ENCODE measurements at regions not wholly inside any gene's neighbourhood (a gene's known extent, or its start where the extent isn't known, plus 50 kb on each side); places are given as distances from the start of the nearest gene placed in this dataset.

DNA sequence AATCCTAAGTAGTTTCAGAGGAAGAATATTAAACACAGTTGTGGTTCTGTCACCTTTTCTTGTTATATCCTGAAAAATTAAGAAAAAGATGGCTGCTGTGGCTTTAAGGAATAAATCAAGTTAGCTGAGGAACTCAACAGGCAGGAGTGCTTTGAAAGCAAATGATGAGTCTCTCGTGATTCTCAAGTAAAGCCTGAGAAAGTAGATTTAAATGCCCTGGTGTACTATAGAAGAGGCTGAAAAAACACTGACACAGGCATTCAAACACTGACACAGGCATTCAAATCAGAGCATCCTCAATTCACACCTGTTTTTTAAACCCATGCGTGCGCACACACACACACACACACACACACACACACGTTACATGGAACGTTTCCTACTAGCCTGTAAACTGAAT, 218.6 kb downstream of the OGFRL1 start:
- DNase-seq (ENCODE audit: extremely low spot score, insufficient read length, low read depth), result no peak
- no peak for FAIRE-seq

DNA sequence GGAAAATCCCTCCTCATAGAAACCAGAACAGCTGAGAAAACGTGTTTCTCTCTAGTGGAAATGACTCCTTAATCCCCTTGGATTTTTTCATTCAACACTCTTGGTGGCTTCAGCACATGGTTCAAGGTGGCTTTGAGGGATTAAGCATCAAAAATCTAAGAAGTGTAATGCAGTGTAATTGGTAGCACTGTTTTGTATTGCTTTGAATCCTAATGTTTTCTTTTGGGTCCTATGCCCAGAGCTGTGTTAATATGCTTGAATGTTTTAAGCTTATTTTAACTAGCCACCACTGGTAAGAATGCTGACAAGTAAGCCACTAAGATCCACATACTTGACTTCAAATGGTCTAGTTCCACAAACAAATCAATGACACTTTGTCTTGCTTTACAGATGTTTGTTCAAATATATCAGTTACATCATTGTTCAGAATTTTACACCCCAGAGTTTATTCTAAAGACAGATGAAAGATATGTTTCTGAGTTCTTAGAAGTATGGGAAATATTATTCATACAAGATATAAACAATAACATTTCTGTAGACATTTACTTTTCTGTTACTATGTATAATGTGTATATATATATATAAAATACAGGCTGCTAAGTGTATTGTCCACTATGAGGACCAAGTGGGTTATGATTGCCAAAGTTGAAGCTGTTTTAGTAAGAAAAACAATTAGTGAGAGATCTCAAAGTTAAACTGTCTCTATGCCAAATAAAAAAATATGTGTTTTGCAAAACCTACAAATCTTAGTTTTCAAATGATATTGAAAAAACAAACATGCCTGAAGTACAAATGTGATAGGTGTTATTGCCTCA, 220.8 kb downstream of the OGFRL1 start:
- no peak for FAIRE-seq
- DNase-seq (ENCODE audit: extremely low spot score, insufficient read length, low read depth), result no peak

DNA sequence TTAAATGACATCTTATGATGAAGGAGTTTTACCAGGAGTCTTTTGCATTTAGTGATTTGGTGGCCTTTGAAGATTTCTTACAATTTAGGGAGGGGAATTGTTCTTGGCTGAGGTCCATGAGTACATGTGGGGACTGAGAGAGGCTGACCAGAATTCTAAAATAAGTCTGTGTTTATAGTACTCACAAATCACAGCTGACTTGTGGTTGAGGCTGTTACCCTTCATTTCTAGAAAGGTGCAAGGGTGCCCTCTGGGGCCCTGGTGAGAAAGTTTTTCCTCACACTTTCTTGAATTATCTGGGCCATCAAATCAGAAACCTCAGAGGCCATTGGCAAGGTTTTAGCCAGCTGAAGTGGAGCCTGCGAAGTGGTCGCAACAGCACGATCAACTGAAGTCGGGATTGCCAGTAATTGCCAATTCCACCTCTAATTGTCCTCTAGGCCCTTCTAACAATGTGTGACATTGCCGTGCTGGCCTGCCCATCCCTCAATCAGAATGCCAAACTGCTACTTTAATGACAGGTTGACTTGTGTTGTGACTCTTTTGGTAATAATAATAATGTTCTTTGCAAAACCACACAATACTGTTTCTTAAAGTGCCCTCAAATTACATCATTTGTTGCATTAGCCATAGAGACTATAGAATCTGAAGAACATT, 221.6 kb downstream of the OGFRL1 start:
- peak; percentile 44 for FAIRE-seq
- no peak for DNase-seq (ENCODE audit: extremely low spot score, insufficient read length, low read depth)

DNA sequence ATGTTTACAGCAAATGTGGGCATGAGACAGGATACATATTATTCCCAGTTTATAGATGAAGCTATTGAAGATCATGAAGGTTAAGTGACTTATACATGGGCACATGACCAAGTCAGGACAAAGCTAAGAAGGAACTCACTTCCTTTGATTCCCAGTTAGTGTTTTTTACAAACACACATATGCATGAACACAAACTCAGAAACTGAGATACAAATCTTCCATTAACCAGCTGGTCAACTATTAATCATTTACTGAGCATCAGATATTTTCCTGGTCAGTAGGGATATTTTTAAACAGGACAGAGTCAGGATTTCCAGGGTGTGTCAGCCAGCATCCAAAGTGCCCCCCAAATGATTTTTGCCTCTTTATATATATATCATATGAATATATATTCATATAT, 222.2 kb downstream of the OGFRL1 start:
- no peak for FAIRE-seq
- DNase-seq (ENCODE audit: extremely low spot score, insufficient read length, low read depth), result no peak

DNA sequence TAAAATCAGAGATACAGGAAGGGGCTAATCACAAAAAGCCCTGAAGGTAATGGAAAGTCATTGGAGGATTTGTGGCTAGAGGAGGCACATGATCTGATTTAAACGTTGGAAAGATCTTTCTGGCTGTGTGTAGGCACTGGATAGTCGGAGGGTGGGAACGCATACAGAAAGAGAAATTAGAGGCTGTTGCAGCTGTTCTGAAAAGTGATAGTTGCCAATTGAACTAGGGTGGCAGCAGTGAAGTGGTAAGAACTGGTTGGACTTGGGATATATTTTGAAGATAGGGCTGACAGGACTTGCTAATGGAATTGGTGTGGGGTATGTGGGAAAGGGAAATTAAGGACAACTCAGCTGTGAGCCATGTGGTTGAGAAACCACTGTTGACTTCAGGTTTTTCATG, 223.6 kb downstream of the OGFRL1 start:
- FAIRE-seq, result no peak
- DNase-seq (ENCODE audit: extremely low spot score, insufficient read length, low read depth), result no peak

DNA sequence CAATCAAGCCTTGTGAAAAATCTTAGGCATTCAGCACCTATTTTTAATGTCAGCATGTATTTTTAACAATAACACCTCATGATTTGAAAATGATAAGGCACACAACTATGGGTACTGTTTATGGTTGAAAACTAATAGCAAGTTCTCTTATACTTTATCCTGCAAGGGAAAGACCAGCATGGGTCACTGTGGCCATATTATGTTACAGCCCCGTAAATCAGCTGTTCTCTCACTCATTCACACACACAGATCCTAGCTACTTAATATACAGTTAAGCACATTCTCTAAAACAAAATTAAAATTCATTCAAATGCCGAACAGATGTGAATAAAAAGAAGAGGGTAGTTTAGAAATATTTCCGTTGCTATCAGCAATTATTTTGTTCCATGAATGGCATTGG, 224.4 kb downstream of the OGFRL1 start:
- no peak for DNase-seq (ENCODE audit: extremely low spot score, insufficient read length, low read depth)
- FAIRE-seq, result no peak

DNA sequence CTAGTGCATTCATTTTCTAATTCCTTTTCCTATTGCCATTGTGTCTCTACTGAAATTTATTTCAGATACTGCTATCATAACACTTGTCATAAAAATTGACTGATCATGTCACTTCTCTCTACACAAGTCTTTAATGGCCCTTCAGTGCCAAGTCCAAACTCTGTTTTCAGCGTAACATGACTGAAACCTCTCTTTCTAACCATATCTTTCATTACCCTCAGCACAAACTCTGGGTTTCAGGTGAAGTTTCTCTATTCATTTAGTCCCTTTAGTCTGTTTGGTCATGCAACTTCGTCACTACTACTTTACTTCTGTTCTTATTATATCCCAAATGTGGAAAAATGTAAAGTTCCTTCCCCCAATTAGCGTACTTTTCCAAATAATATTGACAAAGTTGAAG, 234.9 kb downstream of the OGFRL1 start:
- DNase-seq (ENCODE audit: extremely low spot score, insufficient read length, low read depth), result no peak
- FAIRE-seq, result no peak

DNA sequence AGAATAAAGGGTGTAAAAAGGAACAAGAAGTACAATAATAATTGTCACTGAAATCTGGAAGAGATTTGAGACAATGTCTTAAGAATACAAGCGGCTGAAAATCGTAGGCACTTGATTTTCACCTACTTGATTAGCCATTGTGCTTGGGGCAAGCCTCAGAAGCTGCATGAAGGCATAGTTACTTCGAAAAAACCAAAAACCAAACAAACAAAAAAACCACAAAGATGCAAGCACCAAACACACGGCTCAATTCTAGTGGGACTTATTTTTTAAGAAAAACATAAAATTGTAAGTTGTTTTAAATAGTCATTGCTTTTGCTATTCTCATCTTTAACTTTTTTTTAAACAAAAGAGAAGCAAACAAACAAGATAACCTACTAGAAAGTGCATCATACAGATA, 235.6 kb downstream of the OGFRL1 start:
- FAIRE-seq (no peak), DNase-seq (ENCODE audit: extremely low spot score, insufficient read length, low read depth) (no peak)

DNA sequence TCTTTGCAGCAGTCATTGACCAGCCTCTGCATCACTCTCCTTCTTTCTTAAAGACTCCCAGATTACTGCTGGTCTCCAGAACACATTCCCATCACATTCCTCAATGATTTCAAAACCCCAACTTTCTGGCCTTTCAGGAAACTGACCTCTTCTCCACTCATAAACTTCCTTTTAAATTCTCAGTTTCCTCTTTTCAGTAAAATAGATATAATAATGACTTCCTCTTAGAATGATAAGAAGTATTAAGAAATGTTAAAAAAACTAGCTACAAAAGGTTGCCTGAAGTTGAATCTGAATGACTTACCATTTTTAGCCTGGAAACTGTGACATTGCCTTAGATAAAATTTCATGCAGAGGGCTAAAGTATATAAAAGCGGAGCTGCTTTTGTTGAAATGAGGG, 239.3 kb downstream of the OGFRL1 start:
- DNase-seq (ENCODE audit: extremely low spot score, insufficient read length, low read depth), result no peak
- no peak for FAIRE-seq

DNA sequence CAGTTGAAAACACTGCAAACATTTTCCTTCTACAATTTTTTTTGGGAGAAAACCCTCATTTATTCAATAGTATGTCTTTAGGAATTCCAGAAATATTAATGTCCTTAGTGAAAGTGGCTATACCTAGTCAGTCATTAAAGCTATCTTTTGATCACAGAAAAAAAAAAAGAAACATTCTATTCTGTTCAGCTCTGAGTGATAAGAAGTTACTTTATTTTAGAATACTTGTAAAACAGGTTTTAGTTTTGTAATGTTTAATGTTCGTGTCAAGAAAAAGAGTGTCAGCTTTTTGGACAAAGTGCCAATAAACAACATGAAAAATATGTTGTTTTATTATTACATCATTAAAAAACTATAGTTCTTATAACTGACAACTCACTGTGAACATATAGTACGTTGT, 240.4 kb downstream of the OGFRL1 start:
- FAIRE-seq, result no peak
- DNase-seq (ENCODE audit: extremely low spot score, insufficient read length, low read depth), result no peak

DNA sequence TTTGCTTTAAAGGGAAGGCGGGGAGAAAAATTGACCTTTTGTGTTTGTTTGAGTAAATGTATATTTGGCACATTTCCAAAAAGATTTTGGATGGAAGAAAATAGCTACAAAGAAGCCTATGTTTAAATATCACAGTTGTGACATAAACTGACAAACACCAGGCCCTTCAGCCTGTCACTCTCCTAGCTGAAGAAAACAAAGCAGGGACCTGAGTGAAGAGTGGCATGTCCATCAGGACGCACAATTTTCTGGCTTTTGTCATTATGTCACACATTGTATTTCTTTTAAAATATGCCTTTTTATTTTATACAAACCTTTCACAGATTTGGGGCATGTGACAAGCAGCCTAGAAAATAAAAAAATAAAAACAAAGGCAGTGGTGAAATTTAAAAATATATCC, 241.2 kb downstream of the OGFRL1 start:
- no peak for DNase-seq (ENCODE audit: extremely low spot score, insufficient read length, low read depth)
- no peak for FAIRE-seq

DNA sequence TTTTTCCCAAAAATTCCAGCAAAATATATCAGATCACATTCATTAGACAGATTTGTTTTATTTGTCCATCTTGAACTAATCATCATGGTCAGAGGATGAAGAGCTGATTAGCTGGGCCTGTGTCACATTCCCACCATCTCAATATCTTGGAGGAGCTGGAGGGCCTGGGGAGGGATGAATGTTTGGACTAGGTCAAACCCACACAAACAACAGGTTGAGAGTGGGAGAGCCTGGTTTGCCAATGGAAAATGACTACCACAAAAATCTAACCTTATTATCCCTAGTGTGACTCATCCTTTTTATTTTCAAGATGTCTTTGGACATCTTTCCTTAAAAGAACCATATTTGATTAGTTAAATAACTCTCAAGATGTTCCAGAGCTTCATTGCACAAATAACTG, 242.4 kb downstream of the OGFRL1 start:
- no peak for FAIRE-seq
- no peak for DNase-seq (ENCODE audit: extremely low spot score, insufficient read length, low read depth)

DNA sequence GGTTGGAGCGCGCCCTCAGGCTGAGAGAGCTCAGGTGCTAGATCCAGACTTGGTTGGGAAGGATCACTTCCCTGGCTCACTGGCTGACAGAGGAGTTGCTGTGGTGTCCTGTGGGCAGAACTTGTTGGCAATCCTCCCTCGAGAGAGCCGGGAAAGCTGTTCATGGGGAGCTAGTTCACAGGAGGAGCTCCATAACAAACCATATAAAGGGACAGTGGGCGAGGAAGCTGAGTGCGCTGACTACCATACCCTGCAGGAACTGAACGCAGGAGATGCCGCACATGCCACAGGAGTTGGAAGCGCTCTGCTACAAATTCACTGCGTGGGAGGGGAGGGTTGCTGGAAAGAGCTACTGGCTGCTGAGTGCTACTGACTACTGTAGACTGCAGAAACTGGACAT, 243.2 kb downstream of the OGFRL1 start:
- DNase-seq (ENCODE audit: extremely low spot score, insufficient read length, low read depth) (no peak), FAIRE-seq (no peak)

DNA sequence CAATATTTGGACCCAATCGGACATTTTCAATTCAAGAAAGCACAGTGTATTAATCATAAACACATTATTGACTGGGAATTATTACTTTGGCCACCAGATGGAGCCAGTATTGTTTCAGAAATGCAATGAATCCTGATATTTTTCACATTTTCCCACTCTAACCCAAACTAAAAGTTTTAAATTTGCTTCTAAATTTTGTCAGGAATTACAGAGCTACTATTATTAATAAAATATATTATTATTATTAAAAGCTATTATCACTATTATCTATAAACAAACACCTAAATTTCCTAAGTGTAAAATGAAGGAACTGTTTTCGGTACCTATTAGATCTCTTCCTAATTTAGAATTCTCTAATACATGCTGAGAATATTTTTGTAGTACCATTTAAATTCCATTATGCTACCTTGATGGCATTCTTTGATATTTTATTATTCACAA, 245.3 kb downstream of the OGFRL1 start:
- DNase-seq (ENCODE audit: extremely low spot score, insufficient read length, low read depth), result no peak
- FAIRE-seq, result peak; percentile 24

DNA sequence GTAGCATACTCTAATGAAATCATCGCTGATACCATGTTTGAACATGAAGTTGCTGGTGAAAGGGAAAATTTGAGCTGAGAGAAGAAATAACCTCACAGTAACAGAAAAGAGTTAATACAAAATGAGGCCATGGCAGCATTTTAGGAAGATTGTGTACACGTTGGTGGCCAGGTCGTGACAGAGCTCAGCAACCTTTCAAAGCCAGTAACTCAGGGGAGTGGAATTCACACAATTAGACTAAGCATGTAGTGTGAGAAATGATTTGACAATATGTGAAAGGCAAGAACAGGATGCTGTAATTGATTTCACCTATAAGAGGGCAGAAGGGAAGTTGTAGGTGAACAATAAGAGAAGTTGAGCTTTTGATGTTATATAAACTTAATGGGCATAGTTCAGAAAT, 246.3 kb downstream of the OGFRL1 start:
- DNase-seq (ENCODE audit: extremely low spot score, insufficient read length, low read depth) (no peak), FAIRE-seq (no peak)

DNA sequence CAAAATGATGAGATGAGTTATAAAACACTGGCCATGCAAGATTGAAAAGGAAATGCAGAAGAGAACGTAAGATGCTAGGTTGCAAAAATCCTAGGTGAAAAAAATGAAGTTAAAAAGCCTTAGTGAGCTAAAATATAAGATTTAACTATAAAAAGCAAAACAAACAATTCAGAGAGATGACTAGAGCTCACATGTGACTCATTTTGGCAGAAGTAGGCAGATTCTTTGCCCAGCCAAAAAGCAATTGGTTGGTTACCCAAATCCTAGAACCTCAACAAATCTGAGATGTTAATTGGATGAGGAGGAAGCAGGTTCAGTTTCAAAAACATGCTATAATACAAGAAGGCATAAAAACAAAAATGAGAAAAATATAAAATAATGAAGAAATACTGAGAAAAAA, 249.1 kb downstream of the OGFRL1 start:
- FAIRE-seq (no peak), DNase-seq (ENCODE audit: extremely low spot score, insufficient read length, low read depth) (no peak)

DNA sequence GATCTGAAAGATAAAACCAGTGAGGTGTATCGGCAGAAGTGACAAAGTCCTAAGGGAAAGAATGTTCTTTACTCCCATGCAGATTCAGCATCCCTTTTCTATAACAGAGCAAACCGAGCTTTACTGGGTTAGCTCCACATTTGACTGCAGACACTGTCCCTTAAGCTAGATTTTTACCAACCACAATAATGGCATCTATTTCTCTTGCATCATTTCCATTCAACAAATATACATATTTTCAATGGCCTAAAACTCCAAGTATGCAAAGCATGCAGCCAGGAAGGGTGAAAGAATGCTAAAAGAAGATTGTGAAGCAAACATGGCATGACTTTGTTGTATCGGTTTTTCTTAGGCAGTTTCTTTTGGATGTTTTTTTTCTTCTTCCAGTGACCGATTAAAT, 255.4 kb downstream of the OGFRL1 start:
- DNase-seq (ENCODE audit: extremely low spot score, insufficient read length, low read depth) (no peak), FAIRE-seq (no peak)

DNA sequence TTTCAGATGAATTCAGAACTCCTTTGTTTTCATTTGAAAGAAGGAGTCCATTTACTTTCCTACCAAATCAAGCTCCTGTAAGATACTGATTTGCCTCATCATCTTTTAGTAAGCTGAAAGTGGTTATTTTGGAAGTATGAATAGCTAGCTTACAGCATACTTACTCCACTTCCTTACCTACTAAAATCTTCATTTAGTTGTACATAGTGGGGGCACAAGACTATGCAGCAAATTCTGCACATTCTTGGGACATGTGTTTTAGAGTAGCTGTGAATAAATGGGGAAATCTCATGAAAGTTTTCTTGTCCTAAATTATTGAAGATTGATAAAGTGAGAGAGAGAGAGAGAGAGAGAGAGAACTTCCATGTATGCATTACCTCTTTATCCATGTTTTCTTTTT, 256.3 kb downstream of the OGFRL1 start:
- DNase-seq (ENCODE audit: extremely low spot score, insufficient read length, low read depth), result no peak
- FAIRE-seq, result no peak

DNA sequence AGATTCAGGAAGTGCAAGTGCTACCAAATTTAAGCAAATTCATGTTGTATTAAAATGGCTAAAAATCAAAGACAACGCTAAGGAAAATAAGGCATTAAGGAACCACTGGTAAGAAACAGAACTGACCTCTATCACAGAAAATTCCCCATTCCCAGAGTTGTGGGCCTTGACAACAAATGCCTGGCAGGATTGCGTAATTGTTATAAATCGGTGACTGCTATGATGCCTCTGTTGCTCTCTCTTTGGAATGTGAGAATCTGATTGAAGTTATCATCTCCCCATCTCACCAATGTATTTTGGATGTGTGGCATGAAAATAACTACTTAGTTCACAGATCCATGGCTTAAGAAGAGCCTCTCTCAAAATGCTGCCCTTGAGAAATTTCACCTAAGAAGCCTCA, 257.3 kb downstream of the OGFRL1 start:
- DNase-seq (ENCODE audit: extremely low spot score, insufficient read length, low read depth), result no peak
- FAIRE-seq, result no peak

DNA sequence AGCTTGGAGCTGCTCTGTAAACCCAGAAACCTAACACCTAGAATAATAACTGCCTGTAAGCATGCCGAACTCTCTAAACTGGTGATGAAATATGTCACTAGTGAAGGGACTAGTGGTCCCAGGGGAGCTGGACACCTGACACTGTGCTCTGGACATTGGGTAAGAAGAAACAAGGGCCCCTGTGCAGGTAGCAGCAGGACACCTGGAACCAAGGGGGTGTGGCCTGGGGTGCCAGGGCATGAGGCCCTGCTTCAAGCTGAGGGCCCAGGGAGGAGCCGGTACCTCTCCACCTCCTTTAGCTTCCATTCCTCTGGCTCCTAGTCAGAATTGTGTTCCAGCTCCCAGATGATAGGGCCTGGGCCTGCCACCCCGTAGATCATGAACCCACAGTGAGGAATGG, 263.2 kb downstream of the OGFRL1 start:
- FAIRE-seq (no peak), DNase-seq (ENCODE audit: extremely low spot score, insufficient read length, low read depth) (no peak)

DNA sequence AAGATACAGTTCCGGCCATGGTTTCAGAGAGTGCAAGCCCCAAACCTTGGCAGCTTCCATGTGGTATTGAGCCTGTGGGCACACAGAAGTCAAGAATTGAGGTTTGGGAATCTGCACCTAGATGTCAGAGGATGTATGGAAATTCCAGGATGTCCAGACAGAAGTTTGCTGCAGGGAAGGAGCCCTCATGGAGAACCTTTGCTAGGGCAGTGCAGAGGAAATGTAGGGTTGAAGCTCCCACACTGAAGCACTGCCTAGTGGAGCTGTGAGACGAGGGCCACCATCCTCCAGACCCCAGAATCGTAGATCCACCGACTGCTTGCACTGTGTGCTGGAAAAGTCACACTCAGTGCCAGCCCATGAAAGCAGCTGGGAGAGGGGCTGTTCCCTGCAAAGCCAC, 267.5 kb downstream of the OGFRL1 start:
- DNase-seq (ENCODE audit: extremely low spot score, insufficient read length, low read depth), result no peak
- FAIRE-seq, result no peak

DNA sequence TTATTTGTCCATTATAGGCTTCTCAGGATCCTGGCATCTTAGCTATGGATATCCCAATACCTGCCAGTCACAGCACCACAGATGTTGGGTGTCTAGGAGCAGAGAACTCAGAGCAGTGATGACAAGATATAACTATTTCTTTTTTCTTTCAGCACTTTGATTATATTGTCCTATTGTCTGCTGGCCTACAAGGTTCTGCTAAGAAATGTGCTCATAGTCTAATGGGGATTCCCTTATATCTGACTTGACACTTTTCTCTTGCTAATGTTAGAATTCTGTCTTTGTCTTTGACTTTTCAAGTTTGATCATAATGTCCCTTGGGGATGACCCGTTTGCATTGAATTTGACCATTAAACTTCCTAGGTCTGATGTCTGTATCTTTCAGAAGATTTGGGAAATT, 270.4 kb downstream of the OGFRL1 start:
- DNase-seq (ENCODE audit: extremely low spot score, insufficient read length, low read depth) (no peak), FAIRE-seq (no peak)

Measured in GM18507 (cell line).